ENCODE measurements at regions not wholly inside any gene's neighbourhood (a gene's known extent, or its start where the extent isn't known, plus 50 kb on each side); places are given as distances from the start of the nearest gene placed in this dataset.

DNA sequence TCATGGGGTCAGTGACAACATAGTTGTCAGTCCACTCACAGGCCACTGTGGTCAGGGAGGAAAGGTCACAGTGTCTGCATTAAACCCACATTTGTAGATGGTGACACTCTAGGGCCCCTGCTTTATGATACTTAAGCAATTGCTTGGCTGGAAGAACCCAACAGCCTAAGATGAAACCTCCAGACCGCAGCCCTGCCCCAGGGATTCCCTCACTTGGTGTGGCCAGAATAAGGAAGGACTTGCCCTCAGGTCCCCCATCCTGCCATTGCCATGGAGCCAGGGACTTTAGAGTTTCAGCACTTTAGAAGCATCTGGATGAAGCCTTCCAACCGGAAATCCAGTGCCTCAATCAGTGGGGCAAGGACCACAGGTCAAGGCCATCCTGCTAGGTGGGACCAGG lies 63.9 kb upstream of the LAPTM4A start (continued):
- TF ChIP-seq CTBP2 (IDR thresholded peaks at IDR 0.05; ENCODE audit: borderline replicate concordance, insufficient read depth, insufficient read length, low read length), result no peak
- TF ChIP-seq, protein P1, sequence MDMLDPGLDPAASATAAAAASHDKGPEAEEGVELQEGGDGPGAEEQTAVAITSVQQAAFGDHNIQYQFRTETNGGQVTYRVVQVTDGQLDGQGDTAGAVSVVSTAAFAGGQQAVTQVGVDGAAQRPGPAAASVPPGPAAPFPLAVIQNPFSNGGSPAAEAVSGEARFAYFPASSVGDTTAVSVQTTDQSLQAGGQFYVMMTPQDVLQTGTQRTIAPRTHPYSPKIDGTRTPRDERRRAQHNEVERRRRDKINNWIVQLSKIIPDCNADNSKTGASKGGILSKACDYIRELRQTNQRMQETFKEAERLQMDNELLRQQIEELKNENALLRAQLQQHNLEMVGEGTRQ (IDR thresholded peaks at IDR 0.05; ENCODE audit: low read length), result no peak
- TF ChIP-seq, protein P2, sequence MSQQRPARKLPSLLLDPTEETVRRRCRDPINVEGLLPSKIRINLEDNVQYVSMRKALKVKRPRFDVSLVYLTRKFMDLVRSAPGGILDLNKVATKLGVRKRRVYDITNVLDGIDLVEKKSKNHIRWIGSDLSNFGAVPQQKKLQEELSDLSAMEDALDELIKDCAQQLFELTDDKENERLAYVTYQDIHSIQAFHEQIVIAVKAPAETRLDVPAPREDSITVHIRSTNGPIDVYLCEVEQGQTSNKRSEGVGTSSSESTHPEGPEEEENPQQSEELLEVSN (IDR thresholded peaks at IDR 0.05), result no peak
- no peak for TF ChIP-seq TAF1 (IDR thresholded peaks at IDR 0.05; ENCODE audit: low read depth, low read length)
- no peak for TF ChIP-seq CBX8 (IDR thresholded peaks at IDR 0.05; ENCODE audit: borderline replicate concordance, low read depth, low read length)
- TF ChIP-seq KDM1A (IDR thresholded peaks at IDR 0.05; ENCODE audit: borderline replicate concordance, low read length), result no peak
